Endothelial cell of umbilical vein (primary cell): ENCODE measurements at regions not wholly inside any gene's neighbourhood (a gene's known extent, or its start where the extent isn't known, plus 50 kb on each side); places are given as distances from the start of the nearest gene placed in this dataset.

Experiments used
- BruUV-seq: library from RNA; stranded (reverse); fragments of 400-500 nt; replicated peaks from 2 replicates; lab custom pipeline; 2021; lab: Mats Ljungman, UMichigan
- CTCF ChIA-PET: fragments of 300-600, 350-600 bp; sonication (Branson Sonifier 250); formaldehyde crosslinking; loops from one replicate; lab custom pipeline; 2021; ENCODE audit warnings: antibody characterized with exemption, inconsistent platforms; lab: Charles Lee
- POLR2A ChIA-PET: fragments of 300-600, 350-600 bp; sonication (Branson Sonifier 250); formaldehyde crosslinking; loops from one replicate; lab custom pipeline; 2021; ENCODE audit warnings: antibody characterized with exemption, inconsistent platforms; lab: Charles Lee
- DNase-seq: peaks from one replicate; pipeline ENCODE4 v3.0.0-alpha.2; 2011; ENCODE audit warnings: low read depth, low spot score
- FAIRE-seq: peaks from 2 replicates; lab custom pipeline; 2011; peaks lifted over from hg19 to GRCh38; lab: Jason Lieb, UNC
- H2AFZ ChIP-seq: 2 replicates; pipeline ENCODE4 v1.6.0; 2012; ENCODE audit warnings: low read depth, low read length, control low read depth, inconsistent platforms
- H3K27ac ChIP-seq: 2 replicates; pipeline ENCODE4 v1.5.1; 2011; ENCODE audit warnings: low read depth, mild to moderate bottlenecking, control low read depth, low read length, moderate library complexity; ENCODE audit not compliant: insufficient read depth
- H3K27me3 ChIP-seq, 2 experiments: 2 replicates each; pipeline versions ENCODE4 v1.6.0 to v1.6.1; 2011; ENCODE audit warnings: low read length in 2 of 2, mixed read lengths in 1 of 2; ENCODE audit not compliant: control insufficient read depth in 2 of 2, insufficient read depth in 2 of 2
- H3K36me3 ChIP-seq, 2 experiments: 2 replicates in 1 of 2; 3 replicates in 1 of 2; pipeline ENCODE4 v1.5.1; 2011; ENCODE audit warnings: low read length in 2 of 2, mild to moderate bottlenecking in 1 of 2, moderate library complexity in 1 of 2; ENCODE audit not compliant: control insufficient read depth in 2 of 2, insufficient read depth in 2 of 2; ENCODE audit errors: extremely low read depth in 1 of 2
- H3K4me1 ChIP-seq: 3 replicates; pipeline ENCODE4 v1.5.1; 2011; ENCODE audit warnings: mild to moderate bottlenecking, low read length; ENCODE audit not compliant: control insufficient read depth, insufficient read depth; ENCODE audit errors: extremely low read depth
- H3K4me2 ChIP-seq: 2 replicates; pipeline ENCODE4 v1.6.1; 2011; ENCODE audit warnings: low read length, control low read depth, mixed read lengths; ENCODE audit not compliant: insufficient read depth
- H3K4me3 ChIP-seq, 3 experiments: fragments of 200-600 bp in 1 of 3; sonication (generic), shearing (Covaris generic) in 1 of 3; replicated peaks in 1 of 3; 2 replicates each; pipeline ENCODE4 v1.5.1; 2011 to 2016; ENCODE audit warnings: control low read depth in 3 of 3, low read length in 3 of 3, mild to moderate bottlenecking in 2 of 3, inconsistent platforms in 1 of 3, low read depth in 1 of 3, moderate library complexity in 1 of 3; ENCODE audit not compliant: insufficient read depth in 1 of 3
- H3K79me2 ChIP-seq: 2 replicates; pipeline ENCODE4 v1.6.0; 2012; ENCODE audit warnings: low read length, inconsistent platforms; ENCODE audit not compliant: control insufficient read depth, insufficient read depth
- H3K9ac ChIP-seq: replicated peaks from 2 replicates; pipeline ENCODE3; 2011; ENCODE audit warnings: low read length, control low read depth; ENCODE audit not compliant: insufficient read depth; ENCODE audit errors: extremely low read depth
- H3K9me1 ChIP-seq: replicated peaks from 3 replicates; pipeline ENCODE4 v1.6.0; 2011; ENCODE audit warnings: mild to moderate bottlenecking, low read length; ENCODE audit not compliant: control insufficient read depth, insufficient read depth; ENCODE audit errors: extremely low read depth
- H3K9me3 ChIP-seq: replicated peaks from 2 replicates; pipeline ENCODE4 v1.5.1; 2012; ENCODE audit warnings: low read length, inconsistent platforms; ENCODE audit not compliant: control insufficient read depth, insufficient read depth
- H4K20me1 ChIP-seq: replicated peaks from 2 replicates; pipeline ENCODE3; 2011; ENCODE audit warnings: mild to moderate bottlenecking, low read length; ENCODE audit not compliant: control insufficient read depth, insufficient read depth; ENCODE audit errors: extremely low read depth
- FOS ChIP-seq: IDR thresholded peaks from 2 replicates; pipeline ENCODE4 v1.6.1; 2011; ENCODE audit warnings: mild to moderate bottlenecking, low read length, moderate library complexity, borderline replicate concordance; ENCODE audit not compliant: insufficient read depth
- JUN ChIP-seq: IDR thresholded peaks from 2 replicates; pipeline ENCODE4 v1.6.1; 2011; ENCODE audit warnings: borderline replicate concordance, low read depth; ENCODE audit not compliant: insufficient read length, insufficient read depth
- MYC ChIP-seq: IDR thresholded peaks from one replicate; pipeline ENCODE4 v1.6.1; 2011; ENCODE audit warnings: mild to moderate bottlenecking, low read depth, low read length
- POLR2A ChIP-seq: IDR thresholded peaks from 2 replicates; pipeline ENCODE4 v1.6.1; 2012; ENCODE audit warnings: low read depth, mild to moderate bottlenecking, control low read depth, low read length
- POLR2AphosphoS5 ChIP-seq: IDR thresholded peaks from 2 replicates; pipeline ENCODE4 v1.6.1; 2012; ENCODE audit warnings: low read depth, mild to moderate bottlenecking, control low read depth, low read length, moderate library complexity; ENCODE audit not compliant: insufficient read depth
- dilution Hi-C: fragments of 300-500 bp; cut with MboI; formaldehyde crosslinking; loops from one replicate; pipeline ENCODE4 v1.15.0; 2019; ENCODE audit warnings: low sequenced_read_pairs; ENCODE audit not compliant: extremely low pct_ligation_motif_present
- intact Hi-C: fragments of 100-400 bp; cut with micrococcal nuclease; formaldehyde crosslinking; loops from one replicate; pipeline ENCODE4 v1.10.0; 2022
- TF ChIP-seq, protein P1 (sequence below), 2 donors: IDR thresholded peaks; 1 replicate in 1 of 2; 2 replicates in 1 of 2; pipeline ENCODE4 v1.5.1; 2011; ENCODE audit warnings: low read length in 2 of 2, mild to moderate bottlenecking in 2 of 2, moderate library complexity in 2 of 2, control low read depth in 1 of 2, inconsistent platforms in 1 of 2, low read depth in 1 of 2; ENCODE audit not compliant: insufficient read depth in 1 of 2; ENCODE audit errors: extremely low read depth in 1 of 2

DNA sequence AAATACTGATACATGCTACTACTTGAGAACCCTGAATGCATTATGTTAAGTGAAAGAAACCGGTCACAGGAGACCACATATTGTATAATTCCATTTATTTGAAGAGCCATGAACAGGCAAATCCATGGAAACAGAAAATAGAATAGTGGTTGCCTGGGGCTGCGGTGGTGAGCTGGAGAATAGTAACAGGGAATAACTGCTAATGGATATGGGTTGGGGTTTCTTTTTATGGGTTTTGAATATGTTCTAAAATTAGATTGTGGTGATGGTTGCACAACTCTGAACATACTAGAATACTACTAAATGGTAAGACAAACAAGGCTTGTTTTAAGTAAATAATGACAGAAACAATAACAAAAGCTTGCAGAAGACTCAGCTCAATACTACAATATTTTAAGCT is 293.0 kb downstream of the BTG1 start:
- POLR2A ChIA-PET: no interaction called here
- CTCF ChIA-PET: interaction anchor here (0.5 to 1.0 kb wide), 2 partner anchors 41 to 138 kb away, joined by 3 to 5 read pairs; no protein-coding TSS in a partner anchor
- no peaks in the 10 kb centered on the region for H3K9me1 ChIP-seq
- no peak overlapping the region for H3K4me3 ChIP-seq
- no peak overlapping the region for H2AFZ ChIP-seq
- DNase-seq (no peak), FAIRE-seq (no peak)
- TF ChIP-seq FOS (no peak), POLR2A (no peak), MYC (no peak), POLR2AphosphoS5 (no peak), JUN (no peak)
- TF ChIP-seq, protein P1, sequence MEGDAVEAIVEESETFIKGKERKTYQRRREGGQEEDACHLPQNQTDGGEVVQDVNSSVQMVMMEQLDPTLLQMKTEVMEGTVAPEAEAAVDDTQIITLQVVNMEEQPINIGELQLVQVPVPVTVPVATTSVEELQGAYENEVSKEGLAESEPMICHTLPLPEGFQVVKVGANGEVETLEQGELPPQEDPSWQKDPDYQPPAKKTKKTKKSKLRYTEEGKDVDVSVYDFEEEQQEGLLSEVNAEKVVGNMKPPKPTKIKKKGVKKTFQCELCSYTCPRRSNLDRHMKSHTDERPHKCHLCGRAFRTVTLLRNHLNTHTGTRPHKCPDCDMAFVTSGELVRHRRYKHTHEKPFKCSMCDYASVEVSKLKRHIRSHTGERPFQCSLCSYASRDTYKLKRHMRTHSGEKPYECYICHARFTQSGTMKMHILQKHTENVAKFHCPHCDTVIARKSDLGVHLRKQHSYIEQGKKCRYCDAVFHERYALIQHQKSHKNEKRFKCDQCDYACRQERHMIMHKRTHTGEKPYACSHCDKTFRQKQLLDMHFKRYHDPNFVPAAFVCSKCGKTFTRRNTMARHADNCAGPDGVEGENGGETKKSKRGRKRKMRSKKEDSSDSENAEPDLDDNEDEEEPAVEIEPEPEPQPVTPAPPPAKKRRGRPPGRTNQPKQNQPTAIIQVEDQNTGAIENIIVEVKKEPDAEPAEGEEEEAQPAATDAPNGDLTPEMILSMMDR (IDR thresholded peaks at IDR 0.05; ENCODE audit: extremely low read depth in 1 of 2, insufficient read depth in 1 of 2, low read depth in 1 of 2, low read length in 2 of 2): no peak
- intact Hi-C loops: no loop called here
- no peaks in the 10 kb centered on the region for H4K20me1 ChIP-seq
- H3K4me1 ChIP-seq: no peaks in the 10 kb centered on the region
- dilution Hi-C loops: no loop called here
- H3K36me3 ChIP-seq: no peaks in the 10 kb centered on the region
- no TSS peak for BruUV-seq
- H3K9ac ChIP-seq: no peak overlapping the region
- no peaks in the 10 kb centered on the region for H3K9me3 ChIP-seq
- no peaks in the 10 kb centered on the region for H3K79me2 ChIP-seq
- no peak overlapping the region for H3K4me2 ChIP-seq
- no peaks in the 10 kb centered on the region for H3K27me3 ChIP-seq
- no peak overlapping the region for H3K27ac ChIP-seq
